Spleen (tissue), 7 donors: ENCODE measurements at regions not wholly inside any gene's neighbourhood (a gene's known extent, or its start where the extent isn't known, plus 50 kb on each side); places are given as distances from the start of the nearest gene placed in this dataset.

ENCODE experiments used
- CTCF ChIP-seq, 11 experiments: fragments of 200-600 bp in 7 of 11; fragments of 450-650 bp in 4 of 11; sonication (generic) in 4 of 11; IDR thresholded peaks in 8 of 11; conservative IDR thresholded peaks in 3 of 11; 1 replicate in 7 of 11; 2 replicates in 4 of 11; pipeline versions ENCODE4 v1.4.0 to v1.8.0; 2016 to 2021; ENCODE audit warnings: antibody characterized with exemption in 11 of 11, inconsistent platforms in 4 of 11, mild to moderate bottlenecking in 1 of 11
- POLR2A ChIP-seq, 3 donors: fragments of 450-650 bp; IDR thresholded peaks; one replicate each; pipeline ENCODE4 v1.5.1; 2017; ENCODE audit warnings: antibody characterized with exemption in 3 of 3, mild to moderate bottlenecking in 1 of 3
- donor health status: DM: no; HTN: no; CAD: no; lungs with moderate emphysema.
- donor health status: DM: no; HTN: no; CAD: no.
- donor health status: DM: no; HTN: no; CAD: no.

- TF ChIP-seq CTCF (IDR thresholded peaks at IDR 0.05 in 8 of 11, conservative IDR thresholded peaks at IDR 0.05 in 3 of 11), result no peak
- no peak for TF ChIP-seq POLR2A (IDR thresholded peaks at IDR 0.05)
These were observed 78.7 kb downstream of the RRM2 start for GRCh38 chr2:10201201-10201600.
